Spleen (tissue), 11 donors: ENCODE measurements at regions not wholly inside any gene's neighbourhood (a gene's known extent, or its start where the extent isn't known, plus 50 kb on each side); places are given as distances from the start of the nearest gene placed in this dataset.

ENCODE experiments used
- DNase-seq: peaks from one replicate; pipeline ENCODE4 v3.0.0-alpha.2; 2020
- H3K27ac ChIP-seq, 8 donors: fragments of 200-600 bp; sonication (generic) in 7 of 8; 1 replicate in 4 of 8; 2 replicates in 4 of 8; pipeline versions ENCODE4 v1.5.0 to v1.8.0; 2016 to 2021; ENCODE audit warnings: inconsistent platforms in 4 of 8, mild to moderate bottlenecking in 4 of 8, moderate library complexity in 1 of 8
- H3K27me3 ChIP-seq, 7 donors: fragments of 200-600 bp; sonication (generic) in 6 of 7; replicated peaks in 1 of 7; 1 replicate in 4 of 7; 2 replicates in 3 of 7; pipeline versions ENCODE4 v1.5.0 to v1.8.0; 2016 to 2021; ENCODE audit warnings: inconsistent platforms in 3 of 7, mild to moderate bottlenecking in 1 of 7
- H3K36me3 ChIP-seq, 6 donors: fragments of 200-600 bp; sonication (generic) in 5 of 6; 1 replicate in 4 of 6; 2 replicates in 2 of 6; pipeline versions ENCODE4 v1.5.0 to v1.8.0; 2016 to 2021; ENCODE audit warnings: inconsistent platforms in 2 of 6
- H3K4me1 ChIP-seq, 6 donors: fragments of 200-600 bp; sonication (generic) in 5 of 6; 1 replicate in 3 of 6; 2 replicates in 3 of 6; pipeline versions ENCODE4 v1.5.0 to v1.8.0; 2016 to 2021; ENCODE audit warnings: inconsistent platforms in 3 of 6
- H3K4me3 ChIP-seq, 8 donors: fragments of 200-600 bp; sonication (generic) in 7 of 8; 1 replicate in 4 of 8; 2 replicates in 4 of 8; pipeline versions ENCODE4 v1.5.0 to v1.8.0; 2016 to 2021; ENCODE audit warnings: inconsistent platforms in 4 of 8, mild to moderate bottlenecking in 4 of 8, moderate library complexity in 2 of 8
- H3K9me3 ChIP-seq, 8 donors: fragments of 200-600 bp; sonication (generic) in 7 of 8; 1 replicate in 4 of 8; 2 replicates in 4 of 8; pipeline versions ENCODE4 v1.5.0 to v1.8.0; 2016 to 2021; ENCODE audit warnings: inconsistent platforms in 4 of 8
- CTCF ChIP-seq, 11 experiments: fragments of 200-600 bp in 7 of 11; fragments of 450-650 bp in 4 of 11; sonication (generic) in 4 of 11; IDR thresholded peaks in 8 of 11; conservative IDR thresholded peaks in 3 of 11; 1 replicate in 7 of 11; 2 replicates in 4 of 11; pipeline versions ENCODE4 v1.4.0 to v1.8.0; 2016 to 2021; ENCODE audit warnings: antibody characterized with exemption in 11 of 11, inconsistent platforms in 4 of 11, mild to moderate bottlenecking in 1 of 11
- POLR2A ChIP-seq, 3 donors: fragments of 450-650 bp; IDR thresholded peaks; one replicate each; pipeline ENCODE4 v1.5.1; 2017; ENCODE audit warnings: antibody characterized with exemption in 3 of 3, mild to moderate bottlenecking in 1 of 3
- POLR2AphosphoS5 ChIP-seq, 3 donors: sonication (generic); formaldehyde crosslinking; IDR thresholded peaks; one replicate each; pipeline ENCODE4 v1.5.1; 2017; ENCODE audit warnings: antibody characterized with exemption in 3 of 3
- WGBS, 5 donors: extraction: QIAGEN DNeasy Blood & Tissue Kit in 3 of 5; methylation state at CpG; one replicate each; pipeline versions ENCODE4 v1.1.5 to v1.1.7; 2013 to 2018; 5-methylcytosine and 5-hydroxymethylcytosine counted together
- intact Hi-C: fragments of 100-400 bp; cut with DNase I; formaldehyde crosslinking; loops from one replicate; pipeline ENCODE4 v1.15.0; 2023; ENCODE audit warnings: low total_unique reads
- donor health status: healthy with polysubstance abuse.
- donor health status: DM: no; HTN: no; CAD: no; lungs with moderate emphysema.
- donor health status: DM: no; HTN: no; CAD: no.
- donor health status: Bipolar disorder and iron deficiency.
- donor health status: healthy.
- donor health status: DM: no; HTN: no; CAD: no.
- donor health status: DM: yes; HTN: yes; CAD: no.

- H3K36me3 ChIP-seq = no peaks in the 10 kb centered on the region
- no peak for TF ChIP-seq CTCF (IDR thresholded peaks at IDR 0.05 in 8 of 11, conservative IDR thresholded peaks at IDR 0.05 in 3 of 11)
- no peak for TF ChIP-seq POLR2A (IDR thresholded peaks at IDR 0.05)
- no peak for TF ChIP-seq POLR2AphosphoS5 (IDR thresholded peaks at IDR 0.05)
- WGBS, 5 donors = 90 to 97% (median 95%) methylated on average over 9 to 10 of the region's 10 CpGs
- no peaks in the 10 kb centered on the region for H3K9me3 ChIP-seq
- no peak overlapping the region for H3K27ac ChIP-seq
- H3K27me3 ChIP-seq = no peaks in the 10 kb centered on the region
- H3K4me1 ChIP-seq = peaks cover 0 to 21% (median 5%) of the 10 kb centered on the region in 6 donors
- no peak for DNase-seq
- intact Hi-C loops = no loop called here
- no peak overlapping the region for H3K4me3 ChIP-seq
Observed at GRCh38 chr3:195010551-195011100, 260.3 kb downstream of the XXYLT1 start.

GRCh38 chr3:195011231-195011834 is 259.6 kb downstream of the XXYLT1 start:
- TF ChIP-seq CTCF (IDR thresholded peaks at IDR 0.05 in 8 of 11, conservative IDR thresholded peaks at IDR 0.05 in 3 of 11) = no peak
- no peak for TF ChIP-seq POLR2A (IDR thresholded peaks at IDR 0.05)
- TF ChIP-seq POLR2AphosphoS5 (IDR thresholded peaks at IDR 0.05) = no peak
- H3K36me3 ChIP-seq = no peaks in the 10 kb centered on the region
- intact Hi-C loops = no loop called here
- no peaks in the 10 kb centered on the region for H3K27me3 ChIP-seq
- H3K4me1 ChIP-seq = peaks cover 0 to 21% (median 5%) of the 10 kb centered on the region in 6 donors
- no peaks in the 10 kb centered on the region for H3K9me3 ChIP-seq
- no peak for DNase-seq
- H3K4me3 ChIP-seq = no peak overlapping the region
- WGBS, 5 donors = 69 to 86% (median 80%) methylated on average over 6 of the region's 6 CpGs
- no peak overlapping the region for H3K27ac ChIP-seq

- no peak for DNase-seq
- Histone ChIP-seq H3K9me3 (no peaks in the 10 kb centered on the region), H3K4me3 (no peak overlapping the region), H3K27ac (no peak overlapping the region), H3K4me1 (peaks cover 0 to 21% (median 5%) of the 10 kb centered on the region in 6 donors), H3K27me3 (no peaks in the 10 kb centered on the region), H3K36me3 (no peaks in the 10 kb centered on the region)
- intact Hi-C loops = no loop called here
- 50 to 85% (median 69%) methylated on average over 3 to 4 of the region's 4 CpGs for WGBS, 5 donors
- TF ChIP-seq POLR2AphosphoS5 (IDR thresholded peaks at IDR 0.05) = no peak
Observed at GRCh38 chr3:195012100-195012499, 258.9 kb downstream of the XXYLT1 start.

- no peaks in the 10 kb centered on the region for H3K27me3 ChIP-seq
- TF ChIP-seq CTCF (IDR thresholded peaks at IDR 0.05 in 8 of 11, conservative IDR thresholded peaks at IDR 0.05 in 3 of 11) = no peak
- no peak overlapping the region for H3K27ac ChIP-seq
- peaks cover 0 to 16% (median 5%) of the 10 kb centered on the region in 6 donors for H3K4me1 ChIP-seq
- intact Hi-C loops = no loop called here
- H3K9me3 ChIP-seq = no peaks in the 10 kb centered on the region
- 88 to 94% (median 90%) methylated on average over 4 of the region's 4 CpGs for WGBS, 5 donors
- no peaks in the 10 kb centered on the region for H3K36me3 ChIP-seq
- no peak for DNase-seq
- H3K4me3 ChIP-seq = no peak overlapping the region
Observed at GRCh38 chr3:195012571-195012970, 258.4 kb downstream of the XXYLT1 start.
